ENCODE measurements at regions not wholly inside any gene's neighbourhood (a gene's known extent, or its start where the extent isn't known, plus 50 kb on each side); places are given as distances from the start of the nearest gene placed in this dataset.

DNA sequence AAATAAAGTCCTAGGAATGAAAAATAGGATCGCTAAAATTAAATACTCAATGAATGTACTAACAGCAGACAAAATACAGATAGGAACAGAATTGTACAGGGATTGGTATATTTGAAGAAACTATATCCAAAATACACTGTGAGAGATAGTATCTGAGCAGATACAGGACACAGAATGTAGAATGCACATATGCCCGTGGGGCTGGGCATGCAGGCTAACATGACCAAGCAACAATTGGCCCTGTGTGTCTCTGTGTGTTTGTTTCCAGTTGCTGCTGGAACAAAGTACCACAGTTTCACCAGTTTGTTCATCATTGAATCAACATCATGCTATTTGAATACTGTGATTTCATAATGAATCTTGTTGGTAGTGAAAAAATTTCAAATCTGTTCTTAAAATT is 127.6 kb downstream of the PMAIP1 start:
- TF ChIP-seq, protein P1, sequence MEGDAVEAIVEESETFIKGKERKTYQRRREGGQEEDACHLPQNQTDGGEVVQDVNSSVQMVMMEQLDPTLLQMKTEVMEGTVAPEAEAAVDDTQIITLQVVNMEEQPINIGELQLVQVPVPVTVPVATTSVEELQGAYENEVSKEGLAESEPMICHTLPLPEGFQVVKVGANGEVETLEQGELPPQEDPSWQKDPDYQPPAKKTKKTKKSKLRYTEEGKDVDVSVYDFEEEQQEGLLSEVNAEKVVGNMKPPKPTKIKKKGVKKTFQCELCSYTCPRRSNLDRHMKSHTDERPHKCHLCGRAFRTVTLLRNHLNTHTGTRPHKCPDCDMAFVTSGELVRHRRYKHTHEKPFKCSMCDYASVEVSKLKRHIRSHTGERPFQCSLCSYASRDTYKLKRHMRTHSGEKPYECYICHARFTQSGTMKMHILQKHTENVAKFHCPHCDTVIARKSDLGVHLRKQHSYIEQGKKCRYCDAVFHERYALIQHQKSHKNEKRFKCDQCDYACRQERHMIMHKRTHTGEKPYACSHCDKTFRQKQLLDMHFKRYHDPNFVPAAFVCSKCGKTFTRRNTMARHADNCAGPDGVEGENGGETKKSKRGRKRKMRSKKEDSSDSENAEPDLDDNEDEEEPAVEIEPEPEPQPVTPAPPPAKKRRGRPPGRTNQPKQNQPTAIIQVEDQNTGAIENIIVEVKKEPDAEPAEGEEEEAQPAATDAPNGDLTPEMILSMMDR (IDR thresholded peaks at IDR 0.05; ENCODE audit: borderline replicate concordance, extremely low read depth, low read length, poor library complexity, severe bottlenecking), result no peak
- no peak for TF ChIP-seq EZH2 (IDR thresholded peaks at IDR 0.05; ENCODE audit: borderline replicate concordance, low read depth, low read length, severe bottlenecking)

All from DND-41 (cell line).